ENCODE measurements at regions not wholly inside any gene's neighbourhood (a gene's known extent, or its start where the extent isn't known, plus 50 kb on each side); places are given as distances from the start of the nearest gene placed in this dataset.

GRCh38 chr12:11500188-11500860 is 105.0 kb upstream of the PRB2 start:
- H3K4me3 ChIP-seq (ENCODE audit: low read depth, low read length), result no peak overlapping the region
- no peak for TF ChIP-seq CTCF (conservative IDR thresholded peaks at IDR 0.05; ENCODE audit: low read depth, low read length)

GRCh38 chr12:11500861-11501230 is 105.5 kb upstream of the PRB2 start:
- DNase-seq (ENCODE audit: low read depth), result no peak
- H3K4me3 ChIP-seq (ENCODE audit: low read depth, low read length), result no peak overlapping the region
- TF ChIP-seq CTCF (conservative IDR thresholded peaks at IDR 0.05; ENCODE audit: low read depth, low read length), result no peak

More at GRCh38 chr12:11500188-11500860, 105.0 kb upstream of the PRB2 start:
- DNase-seq (ENCODE audit: low read depth), result peak; percentile 72

DNA sequence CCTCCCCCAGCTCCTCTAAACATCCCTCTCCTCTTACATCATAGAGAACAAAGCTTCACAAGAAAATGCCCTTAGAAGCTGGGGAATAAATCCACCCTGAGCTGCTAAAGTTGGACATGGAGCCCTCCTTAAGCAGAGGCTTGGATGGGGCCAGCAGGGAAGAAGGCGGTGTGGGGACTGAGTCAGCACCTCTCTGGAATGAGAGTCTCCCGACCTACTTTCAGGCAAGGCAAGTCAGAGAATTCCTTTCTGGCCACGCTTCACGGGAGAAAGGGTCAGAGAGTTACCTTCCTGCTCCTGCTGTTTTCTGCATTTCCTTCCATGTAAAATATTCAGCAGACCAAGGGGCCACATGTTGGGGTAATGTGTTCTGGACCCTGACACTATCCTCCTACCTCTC is 113.3 kb upstream of the PRB2 start:
- no peak for TF ChIP-seq CTCF (conservative IDR thresholded peaks at IDR 0.05; ENCODE audit: low read depth, low read length)
- DNase-seq (ENCODE audit: low read depth), result peak; percentile 69
- H3K4me3 ChIP-seq (ENCODE audit: low read depth, low read length), result no peak overlapping the region

GRCh38 chr12:11509326-11509725 is 114.0 kb upstream of the PRB2 start:
- H3K4me3 ChIP-seq (ENCODE audit: low read depth, low read length), result no peak overlapping the region
- TF ChIP-seq CTCF (conservative IDR thresholded peaks at IDR 0.05; ENCODE audit: low read depth, low read length), result no peak
- DNase-seq (ENCODE audit: low read depth), result peak; percentile 40

- no peak for TF ChIP-seq CTCF (conservative IDR thresholded peaks at IDR 0.05; ENCODE audit: low read depth, low read length)
- H3K4me3 ChIP-seq (ENCODE audit: low read depth, low read length), result no peak overlapping the region
- peak; percentile 22 for DNase-seq (ENCODE audit: low read depth)
These were observed 115.3 kb upstream of the PRB2 start for GRCh38 chr12:11510671-11511070.

- peak; percentile 38 for DNase-seq (ENCODE audit: low read depth)
- TF ChIP-seq CTCF (conservative IDR thresholded peaks at IDR 0.05; ENCODE audit: low read depth, low read length), result peak; percentile 38
- H3K4me3 ChIP-seq (ENCODE audit: low read depth, low read length), result no peak overlapping the region
These were observed 117.9 kb upstream of the PRB2 start for GRCh38 chr12:11513288-11513687.

GRCh38 chr12:11517080-11517479 is 121.7 kb upstream of the PRB2 start:
- TF ChIP-seq CTCF (conservative IDR thresholded peaks at IDR 0.05; ENCODE audit: low read depth, low read length), result no peak
- no peak overlapping the region for H3K4me3 ChIP-seq (ENCODE audit: low read depth, low read length)
- no peak for DNase-seq (ENCODE audit: low read depth)
